CD1c-positive myeloid dendritic cell (primary cell): ENCODE measurements at regions not wholly inside any gene's neighbourhood (a gene's known extent, or its start where the extent isn't known, plus 50 kb on each side); places are given as distances from the start of the nearest gene placed in this dataset.

ENCODE experiments used
- DNase-seq: peaks from one replicate; pipeline ENCODE4 v3.0.0-alpha.2; 2016; ENCODE audit errors: extremely low spot score

- DNase-seq = no peak
Observed at GRCh38 chr5:167804512-167805220, 486.8 kb upstream of the WWC1 start.

- no peak for DNase-seq
Observed at GRCh38 chr5:167810573-167810972, 480.9 kb upstream of the WWC1 start.

- DNase-seq = no peak
Observed at GRCh38 chr5:167812871-167813270, 478.6 kb upstream of the WWC1 start.

- DNase-seq = no peak
Observed at GRCh38 chr5:167813389-167813788, 478.1 kb upstream of the WWC1 start.

GRCh38 chr5:167814040-167814439 lies 477.4 kb upstream of the WWC1 start:
- DNase-seq = no peak

- no peak for DNase-seq
Observed at GRCh38 chr5:167814828-167815227, 476.6 kb upstream of the WWC1 start.

- no peak for DNase-seq
Observed at GRCh38 chr5:167816354-167816753, 475.1 kb upstream of the WWC1 start.

- no peak for DNase-seq
Observed at GRCh38 chr5:167816864-167817263, 474.6 kb upstream of the WWC1 start.

GRCh38 chr5:167819406-167819805 lies 472.0 kb upstream of the WWC1 start:
- no peak for DNase-seq

- DNase-seq = no peak
Observed at GRCh38 chr5:167820101-167820990, 471.1 kb upstream of the WWC1 start.

- no peak for DNase-seq
Observed at GRCh38 chr5:167821151-167821550, 470.3 kb upstream of the WWC1 start.

- no peak for DNase-seq
Observed at GRCh38 chr5:167821669-167822068, 469.8 kb upstream of the WWC1 start.

GRCh38 chr5:167822241-167822640 lies 469.2 kb upstream of the WWC1 start:
- DNase-seq = no peak

- no peak for DNase-seq
Observed at GRCh38 chr5:167823405-167823804, 468.0 kb upstream of the WWC1 start.

- no peak for DNase-seq
Observed at GRCh38 chr5:167827766-167828165, 463.7 kb upstream of the WWC1 start.

GRCh38 chr5:167831754-167832504 lies 459.5 kb upstream of the WWC1 start:
- no peak for DNase-seq

GRCh38 chr5:167832609-167833008 lies 458.8 kb upstream of the WWC1 start:
- DNase-seq = no peak

GRCh38 chr5:167833456-167833855 lies 458.0 kb upstream of the WWC1 start:
- no peak for DNase-seq

- no peak for DNase-seq
Observed at GRCh38 chr5:167835146-167835545, 456.3 kb upstream of the WWC1 start.

- no peak for DNase-seq
Observed at GRCh38 chr5:167837127-167837526, 454.3 kb upstream of the WWC1 start.

- DNase-seq = no peak
Observed at GRCh38 chr5:167839065-167839464, 452.4 kb upstream of the WWC1 start.

GRCh38 chr5:167840527-167841130 lies 450.8 kb upstream of the WWC1 start:
- no peak for DNase-seq
